ENCODE measurements at regions not wholly inside any gene's neighbourhood (a gene's known extent, or its start where the extent isn't known, plus 50 kb on each side); places are given as distances from the start of the nearest gene placed in this dataset.

DNA sequence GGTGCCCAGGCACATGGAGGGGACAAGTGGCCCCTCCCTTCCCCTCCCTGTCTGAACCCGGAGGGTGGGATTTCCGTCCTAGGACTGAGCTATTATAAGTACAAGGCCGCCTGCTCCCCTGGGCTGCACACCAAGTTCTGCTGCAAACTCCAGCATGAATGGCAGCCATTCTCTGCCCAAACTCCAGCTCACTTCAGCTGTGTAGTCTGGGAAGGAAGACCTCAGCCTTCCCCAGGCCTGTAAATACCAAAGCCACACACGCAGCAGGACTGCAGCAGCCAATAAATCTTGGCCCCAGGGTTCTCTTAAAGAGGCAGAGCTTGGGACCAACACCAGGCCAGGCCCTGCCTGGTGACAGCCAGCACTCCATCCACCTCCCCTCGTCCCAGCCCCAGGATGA is 291.3 kb upstream of the ZMIZ1 start:
- Histone ChIP-seq H3K9me3 (ENCODE audit: control insufficient read depth, insufficient read depth, low read length) (no peaks in the 10 kb centered on the region), H3K4me3 (ENCODE audit: low read length) (no peak overlapping the region), H3K36me3 (ENCODE audit: control insufficient read depth, insufficient read depth, low read length) (no peaks in the 10 kb centered on the region), H3K27ac (ENCODE audit: low read length) (no peak overlapping the region), H3K4me1 (ENCODE audit: control insufficient read depth, insufficient read depth, low read length) (no peaks in the 10 kb centered on the region), H3K27me3 (ENCODE audit: control insufficient read depth, insufficient read depth, low read length) (no peaks in the 10 kb centered on the region)
- no CpG with 5 or more reads among the region's 5 CpGs for WGBS (ENCODE audit: insufficient coverage, insufficient read length)
- no peak for DNase-seq (ENCODE audit: low read depth, low spot score)

DNA sequence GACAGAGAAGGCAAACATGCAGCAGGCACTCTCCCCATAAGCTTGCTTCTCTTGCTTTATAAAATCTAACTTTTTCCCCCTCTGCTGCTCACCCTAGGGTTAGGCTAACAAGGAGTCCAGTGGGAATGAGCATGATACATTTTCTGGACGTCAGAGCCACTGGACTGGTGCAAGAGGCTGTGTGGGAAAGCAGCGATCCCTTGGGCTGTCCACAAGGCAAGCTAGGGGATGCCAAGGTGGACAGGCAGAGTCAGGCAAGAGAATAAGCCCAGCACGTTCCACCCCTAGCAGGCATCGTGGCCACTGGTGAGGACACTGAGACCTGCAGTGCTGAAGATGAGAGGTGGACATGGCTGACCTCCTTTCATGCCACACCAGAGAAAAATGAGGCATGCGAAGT is 290.9 kb upstream of the ZMIZ1 start:
- H3K9me3 ChIP-seq (ENCODE audit: control insufficient read depth, insufficient read depth, low read length): no peaks in the 10 kb centered on the region
- no peak for DNase-seq (ENCODE audit: low read depth, low spot score)
- no peaks in the 10 kb centered on the region for H3K4me1 ChIP-seq (ENCODE audit: control insufficient read depth, insufficient read depth, low read length)
- no peaks in the 10 kb centered on the region for H3K36me3 ChIP-seq (ENCODE audit: control insufficient read depth, insufficient read depth, low read length)
- no peak overlapping the region for H3K27ac ChIP-seq (ENCODE audit: low read length)
- no peaks in the 10 kb centered on the region for H3K27me3 ChIP-seq (ENCODE audit: control insufficient read depth, insufficient read depth, low read length)
- no peak overlapping the region for H3K4me3 ChIP-seq (ENCODE audit: low read length)
- WGBS (ENCODE audit: insufficient coverage, insufficient read length): no CpG with 5 or more reads among the region's 5 CpGs

DNA sequence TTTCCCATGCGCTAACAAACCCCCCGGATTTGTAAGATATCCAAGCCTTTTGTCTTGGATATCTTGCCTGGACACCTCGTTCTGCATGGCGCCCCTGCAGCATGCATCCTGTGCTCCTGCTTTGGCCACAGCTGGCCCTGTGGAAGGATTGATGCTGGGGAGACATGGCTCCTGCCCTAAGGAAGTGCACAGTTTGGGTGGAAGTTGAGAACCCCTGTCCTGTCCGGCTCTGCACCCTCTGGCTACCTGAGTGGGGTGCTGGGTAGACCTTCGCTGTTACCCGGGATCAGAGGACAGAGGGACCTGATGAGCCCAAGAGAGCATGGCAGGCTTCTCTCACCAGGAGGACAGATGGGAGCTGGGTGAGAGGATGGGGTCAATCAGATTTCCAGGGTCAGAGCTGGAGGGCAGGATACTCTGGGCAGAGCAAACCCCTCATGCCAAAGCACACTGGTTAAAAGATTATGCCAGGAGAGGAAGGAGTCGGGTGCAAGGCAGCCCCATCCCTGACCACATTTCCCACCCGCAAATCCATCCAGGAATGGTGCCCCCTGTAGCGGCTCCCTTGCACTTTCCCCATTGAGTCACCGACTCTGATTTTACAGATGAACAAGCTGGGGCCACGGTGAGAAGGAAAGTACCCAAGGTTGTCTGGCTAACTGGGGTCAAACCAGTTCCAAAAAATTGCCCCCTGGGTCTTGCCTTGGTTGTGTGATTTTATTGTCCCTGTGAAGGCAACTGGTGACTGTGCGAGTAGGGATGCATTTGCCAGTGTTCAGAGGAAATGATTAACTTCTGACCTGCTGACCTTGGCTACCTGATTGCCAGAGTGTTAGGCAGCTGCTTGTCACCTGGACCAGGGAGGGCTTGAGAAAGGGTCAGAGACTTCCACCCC is 290.1 kb upstream of the ZMIZ1 start:
- H3K4me3 ChIP-seq (ENCODE audit: low read length): no peak overlapping the region
- no peaks in the 10 kb centered on the region for H3K27me3 ChIP-seq (ENCODE audit: control insufficient read depth, insufficient read depth, low read length)
- no peak for DNase-seq (ENCODE audit: low read depth, low spot score)
- H3K36me3 ChIP-seq (ENCODE audit: control insufficient read depth, insufficient read depth, low read length): no peaks in the 10 kb centered on the region
- WGBS (ENCODE audit: insufficient coverage, insufficient read length): no CpG with 5 or more reads among the region's 13 CpGs
- no peaks in the 10 kb centered on the region for H3K9me3 ChIP-seq (ENCODE audit: control insufficient read depth, insufficient read depth, low read length)
- H3K4me1 ChIP-seq (ENCODE audit: control insufficient read depth, insufficient read depth, low read length): no peaks in the 10 kb centered on the region
- H3K27ac ChIP-seq (ENCODE audit: low read length): no peak overlapping the region

- H3K27me3 ChIP-seq (ENCODE audit: control insufficient read depth, insufficient read depth, low read length): no peaks in the 10 kb centered on the region
- no peaks in the 10 kb centered on the region for H3K4me1 ChIP-seq (ENCODE audit: control insufficient read depth, insufficient read depth, low read length)
- no peaks in the 10 kb centered on the region for H3K9me3 ChIP-seq (ENCODE audit: control insufficient read depth, insufficient read depth, low read length)
- DNase-seq (ENCODE audit: low read depth, low spot score): no peak
- no peaks in the 10 kb centered on the region for H3K36me3 ChIP-seq (ENCODE audit: control insufficient read depth, insufficient read depth, low read length)
- WGBS (ENCODE audit: insufficient coverage, insufficient read length): no CpG with 5 or more reads among the region's 4 CpGs
- no peak overlapping the region for H3K4me3 ChIP-seq (ENCODE audit: low read length)
- no peak overlapping the region for H3K27ac ChIP-seq (ENCODE audit: low read length)
These were observed 289.3 kb upstream of the ZMIZ1 start for GRCh38 chr10:78779339-78779955.

GRCh38 chr10:78780551-78780961 is 288.2 kb upstream of the ZMIZ1 start:
- Histone ChIP-seq H3K4me1 (ENCODE audit: control insufficient read depth, insufficient read depth, low read length) (no peaks in the 10 kb centered on the region), H3K27me3 (ENCODE audit: control insufficient read depth, insufficient read depth, low read length) (no peaks in the 10 kb centered on the region), H3K36me3 (ENCODE audit: control insufficient read depth, insufficient read depth, low read length) (no peaks in the 10 kb centered on the region), H3K27ac (ENCODE audit: low read length) (no peak overlapping the region), H3K4me3 (ENCODE audit: low read length) (no peak overlapping the region), H3K9me3 (ENCODE audit: control insufficient read depth, insufficient read depth, low read length) (no peaks in the 10 kb centered on the region)
- no CpG with 5 or more reads among the region's 8 CpGs for WGBS (ENCODE audit: insufficient coverage, insufficient read length)
- no peak for DNase-seq (ENCODE audit: low read depth, low spot score)

- Histone ChIP-seq H3K36me3 (ENCODE audit: control insufficient read depth, insufficient read depth, low read length) (no peaks in the 10 kb centered on the region), H3K9me3 (ENCODE audit: control insufficient read depth, insufficient read depth, low read length) (no peaks in the 10 kb centered on the region), H3K27me3 (ENCODE audit: control insufficient read depth, insufficient read depth, low read length) (no peaks in the 10 kb centered on the region), H3K27ac (ENCODE audit: low read length) (no peak overlapping the region), H3K4me1 (ENCODE audit: control insufficient read depth, insufficient read depth, low read length) (no peaks in the 10 kb centered on the region), H3K4me3 (ENCODE audit: low read length) (no peak overlapping the region)
- no CpG with 5 or more reads among the region's 10 CpGs for WGBS (ENCODE audit: insufficient coverage, insufficient read length)
- no peak for DNase-seq (ENCODE audit: low read depth, low spot score)
These were observed 287.4 kb upstream of the ZMIZ1 start for GRCh38 chr10:78781251-78781913.

DNA sequence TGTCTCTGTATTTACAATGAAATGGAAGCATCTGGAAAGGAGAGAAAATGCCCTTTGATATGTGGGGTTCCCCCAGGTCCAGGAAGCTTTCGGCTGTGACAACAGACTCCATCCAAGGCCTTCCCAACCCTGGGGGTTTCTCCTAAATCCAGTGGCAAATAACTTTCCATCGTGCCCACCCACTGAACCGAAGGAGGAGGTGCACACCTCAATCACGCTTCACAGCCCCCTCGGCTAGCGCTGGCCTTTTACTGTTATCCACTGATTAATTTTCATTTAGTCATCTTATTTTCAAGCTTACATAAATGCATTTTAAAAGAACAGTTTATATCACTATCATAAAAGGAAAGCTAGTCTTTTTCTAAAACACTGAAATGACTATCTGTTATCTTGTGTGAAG is 286.8 kb upstream of the ZMIZ1 start:
- Histone ChIP-seq H3K27me3 (ENCODE audit: control insufficient read depth, insufficient read depth, low read length) (no peaks in the 10 kb centered on the region), H3K27ac (ENCODE audit: low read length) (no peak overlapping the region), H3K36me3 (ENCODE audit: control insufficient read depth, insufficient read depth, low read length) (no peaks in the 10 kb centered on the region), H3K4me3 (ENCODE audit: low read length) (no peak overlapping the region), H3K4me1 (ENCODE audit: control insufficient read depth, insufficient read depth, low read length) (no peaks in the 10 kb centered on the region), H3K9me3 (ENCODE audit: control insufficient read depth, insufficient read depth, low read length) (no peaks in the 10 kb centered on the region)
- no CpG with 5 or more reads among the region's 6 CpGs for WGBS (ENCODE audit: insufficient coverage, insufficient read length)
- DNase-seq (ENCODE audit: low read depth, low spot score): no peak

GRCh38 chr10:78782441-78782840 is 286.3 kb upstream of the ZMIZ1 start:
- WGBS (ENCODE audit: insufficient coverage, insufficient read length): no CpG with 5 or more reads among the region's 6 CpGs
- no peak for DNase-seq (ENCODE audit: low read depth, low spot score)
- no peak overlapping the region for H3K4me3 ChIP-seq (ENCODE audit: low read length)
- no peaks in the 10 kb centered on the region for H3K4me1 ChIP-seq (ENCODE audit: control insufficient read depth, insufficient read depth, low read length)
- no peaks in the 10 kb centered on the region for H3K36me3 ChIP-seq (ENCODE audit: control insufficient read depth, insufficient read depth, low read length)
- no peak overlapping the region for H3K27ac ChIP-seq (ENCODE audit: low read length)
- no peaks in the 10 kb centered on the region for H3K27me3 ChIP-seq (ENCODE audit: control insufficient read depth, insufficient read depth, low read length)
- no peaks in the 10 kb centered on the region for H3K9me3 ChIP-seq (ENCODE audit: control insufficient read depth, insufficient read depth, low read length)

GRCh38 chr10:78783753-78784152 is 285.0 kb upstream of the ZMIZ1 start:
- no peak for DNase-seq (ENCODE audit: low read depth, low spot score)
- no peaks in the 10 kb centered on the region for H3K36me3 ChIP-seq (ENCODE audit: control insufficient read depth, insufficient read depth, low read length)
- no peaks in the 10 kb centered on the region for H3K9me3 ChIP-seq (ENCODE audit: control insufficient read depth, insufficient read depth, low read length)
- no peaks in the 10 kb centered on the region for H3K4me1 ChIP-seq (ENCODE audit: control insufficient read depth, insufficient read depth, low read length)
- no peak overlapping the region for H3K4me3 ChIP-seq (ENCODE audit: low read length)
- no CpG with 5 or more reads among the region's 3 CpGs for WGBS (ENCODE audit: insufficient coverage, insufficient read length)
- no peak overlapping the region for H3K27ac ChIP-seq (ENCODE audit: low read length)
- no peaks in the 10 kb centered on the region for H3K27me3 ChIP-seq (ENCODE audit: control insufficient read depth, insufficient read depth, low read length)

- WGBS (ENCODE audit: insufficient coverage, insufficient read length): no CpG with 5 or more reads among the region's 3 CpGs
- no peaks in the 10 kb centered on the region for H3K4me1 ChIP-seq (ENCODE audit: control insufficient read depth, insufficient read depth, low read length)
- no peak overlapping the region for H3K4me3 ChIP-seq (ENCODE audit: low read length)
- DNase-seq (ENCODE audit: low read depth, low spot score): no peak
- no peak overlapping the region for H3K27ac ChIP-seq (ENCODE audit: low read length)
- H3K36me3 ChIP-seq (ENCODE audit: control insufficient read depth, insufficient read depth, low read length): no peaks in the 10 kb centered on the region
- H3K9me3 ChIP-seq (ENCODE audit: control insufficient read depth, insufficient read depth, low read length): no peaks in the 10 kb centered on the region
- H3K27me3 ChIP-seq (ENCODE audit: control insufficient read depth, insufficient read depth, low read length): no peaks in the 10 kb centered on the region
These were observed 284.2 kb upstream of the ZMIZ1 start for GRCh38 chr10:78784546-78784945.
